Calu3 (cell line): ENCODE measurements at regions not wholly inside any gene's neighbourhood (a gene's known extent, or its start where the extent isn't known, plus 50 kb on each side); places are given as distances from the start of the nearest gene placed in this dataset.

Experiments used
- BruUV-seq: library from RNA; stranded (reverse); fragments of 400-500 nt; replicated peaks from 2 replicates; lab custom pipeline; 2021; lab: Mats Ljungman, UMichigan
- CTCF ChIA-PET: fragments of 300-600 bp; sonication (Branson Sonifier 250); formaldehyde crosslinking; loops from one replicate; lab custom pipeline; 2022; ENCODE audit warnings: antibody characterized with exemption; lab: Charles Lee
- DNase-seq: peaks from one replicate; pipeline ENCODE4 v3.0.0; 2022
- H3K27ac Mint-ChIP-seq: one replicate; pipeline ENCODE4 v1.8.0; 2022; ENCODE audit warnings: mixed read lengths; ENCODE audit not compliant: unreplicated experiment
- H3K27me3 Mint-ChIP-seq: one replicate; pipeline ENCODE4 v1.8.0; 2022; ENCODE audit warnings: mixed read lengths; ENCODE audit not compliant: unreplicated experiment
- H3K36me3 Mint-ChIP-seq: one replicate; pipeline ENCODE4 v1.8.0; 2022; ENCODE audit warnings: mild to moderate bottlenecking, moderate library complexity, mixed read lengths; ENCODE audit not compliant: insufficient read depth, unreplicated experiment
- H3K4me1 Mint-ChIP-seq: one replicate; pipeline ENCODE4 v1.8.0; 2022; ENCODE audit warnings: mild to moderate bottlenecking, low read depth, mixed read lengths; ENCODE audit not compliant: unreplicated experiment
- H3K4me3 Mint-ChIP-seq: one replicate; pipeline ENCODE4 v1.8.0; 2022; ENCODE audit warnings: mild to moderate bottlenecking, low read depth, moderate library complexity, mixed read lengths; ENCODE audit not compliant: unreplicated experiment
- H3K9me3 Mint-ChIP-seq: one replicate; pipeline ENCODE4 v1.8.0; 2022; ENCODE audit warnings: low read depth, mixed read lengths; ENCODE audit not compliant: unreplicated experiment
- intact Hi-C: fragments of 100-400 bp; cut with micrococcal nuclease; formaldehyde crosslinking; loops from one replicate; pipeline ENCODE4 v1.10.0; 2022; ENCODE audit not compliant: unreplicated experiment
- TF ChIP-seq, protein P1 (sequence below): fragments of 200-600 bp; IDR thresholded peaks from one replicate; pipeline ENCODE4 v1.8.0; 2022; ENCODE audit warnings: antibody characterized with exemption; ENCODE audit not compliant: unreplicated experiment

DNA sequence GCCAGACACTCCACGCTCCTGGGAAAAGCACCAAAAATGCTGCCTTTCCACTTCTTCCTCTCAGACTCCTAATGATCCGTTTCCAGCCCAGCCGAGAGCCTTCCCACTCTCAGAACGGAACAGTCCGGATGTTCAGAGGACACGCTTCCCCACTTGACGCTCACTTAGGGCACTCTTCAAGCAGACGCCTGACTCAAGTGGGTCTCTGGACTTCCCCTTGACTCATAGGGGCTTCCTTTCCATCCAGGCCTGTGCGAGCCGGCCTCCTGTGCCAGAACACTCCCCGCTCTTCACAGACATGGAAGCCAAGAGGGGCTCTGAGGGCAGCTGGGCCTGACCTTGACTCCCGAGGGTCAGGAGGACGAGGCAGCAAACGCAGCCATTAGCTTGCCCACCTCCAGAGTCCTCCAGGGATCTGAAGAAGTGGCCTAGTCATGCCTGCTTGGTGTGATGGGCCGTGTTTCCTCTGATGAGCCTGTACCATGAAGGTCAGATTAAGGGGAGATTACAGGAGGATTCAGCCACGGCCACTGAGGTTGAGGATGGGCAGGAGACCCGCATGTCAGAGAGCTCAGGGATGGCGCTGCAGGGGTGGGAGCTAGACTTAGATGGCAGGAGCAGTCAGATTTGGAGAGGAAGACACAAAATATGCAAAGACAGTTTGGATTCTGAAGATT lies 114.7 kb upstream of the TLE3 start:
- CTCF ChIA-PET: no interaction called here
- TF ChIP-seq, protein P1, sequence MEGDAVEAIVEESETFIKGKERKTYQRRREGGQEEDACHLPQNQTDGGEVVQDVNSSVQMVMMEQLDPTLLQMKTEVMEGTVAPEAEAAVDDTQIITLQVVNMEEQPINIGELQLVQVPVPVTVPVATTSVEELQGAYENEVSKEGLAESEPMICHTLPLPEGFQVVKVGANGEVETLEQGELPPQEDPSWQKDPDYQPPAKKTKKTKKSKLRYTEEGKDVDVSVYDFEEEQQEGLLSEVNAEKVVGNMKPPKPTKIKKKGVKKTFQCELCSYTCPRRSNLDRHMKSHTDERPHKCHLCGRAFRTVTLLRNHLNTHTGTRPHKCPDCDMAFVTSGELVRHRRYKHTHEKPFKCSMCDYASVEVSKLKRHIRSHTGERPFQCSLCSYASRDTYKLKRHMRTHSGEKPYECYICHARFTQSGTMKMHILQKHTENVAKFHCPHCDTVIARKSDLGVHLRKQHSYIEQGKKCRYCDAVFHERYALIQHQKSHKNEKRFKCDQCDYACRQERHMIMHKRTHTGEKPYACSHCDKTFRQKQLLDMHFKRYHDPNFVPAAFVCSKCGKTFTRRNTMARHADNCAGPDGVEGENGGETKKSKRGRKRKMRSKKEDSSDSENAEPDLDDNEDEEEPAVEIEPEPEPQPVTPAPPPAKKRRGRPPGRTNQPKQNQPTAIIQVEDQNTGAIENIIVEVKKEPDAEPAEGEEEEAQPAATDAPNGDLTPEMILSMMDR: no peak
- Mint-ChIP-seq H3K36me3 (no peaks in the 10 kb centered on the region), H3K27me3 (peaks cover 63% of the 10 kb centered on the region), H3K9me3 (peaks cover 3% of the 10 kb centered on the region), H3K4me3 (no peak overlapping the region), H3K4me1 (no peaks in the 10 kb centered on the region), H3K27ac (no peak overlapping the region)
- intact Hi-C loops: no loop called here
- DNase-seq: no peak
- no TSS peak for BruUV-seq

DNA sequence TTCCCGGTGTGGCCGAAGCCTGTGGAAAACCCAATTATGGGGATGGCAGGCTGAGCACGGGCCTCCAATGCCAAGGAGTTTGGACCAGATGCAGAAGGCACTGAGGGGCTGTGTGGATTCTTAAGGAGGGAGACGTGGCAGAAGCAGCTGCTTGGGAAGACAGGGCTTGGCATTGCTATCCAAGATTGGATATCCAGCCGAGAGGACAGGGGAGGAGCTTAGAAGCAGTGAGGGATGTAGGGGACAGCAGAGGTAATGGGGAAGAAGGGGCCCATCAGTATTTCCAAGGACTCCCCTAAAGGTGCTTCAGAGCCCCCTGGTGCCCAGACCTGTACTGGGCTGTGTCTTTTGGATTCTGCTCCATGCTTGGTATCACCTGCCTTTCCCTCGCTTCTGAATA lies 112.8 kb upstream of the TLE3 start:
- CTCF ChIA-PET: interaction anchor here (0.7 to 1.6 kb wide), 2 partner anchors 11 to 297 kb away, joined by 3 to 4 read pairs; no protein-coding TSS in a partner anchor
- intact Hi-C loops: no loop called here
- Mint-ChIP-seq H3K36me3 (no peaks in the 10 kb centered on the region), H3K4me3 (no peak overlapping the region), H3K27ac (no peak overlapping the region), H3K27me3 (peaks cover 79% of the 10 kb centered on the region), H3K4me1 (no peaks in the 10 kb centered on the region), H3K9me3 (peaks cover 3% of the 10 kb centered on the region)
- no peak for DNase-seq
- no TSS peak for BruUV-seq
- TF ChIP-seq, protein P1: no peak

DNA sequence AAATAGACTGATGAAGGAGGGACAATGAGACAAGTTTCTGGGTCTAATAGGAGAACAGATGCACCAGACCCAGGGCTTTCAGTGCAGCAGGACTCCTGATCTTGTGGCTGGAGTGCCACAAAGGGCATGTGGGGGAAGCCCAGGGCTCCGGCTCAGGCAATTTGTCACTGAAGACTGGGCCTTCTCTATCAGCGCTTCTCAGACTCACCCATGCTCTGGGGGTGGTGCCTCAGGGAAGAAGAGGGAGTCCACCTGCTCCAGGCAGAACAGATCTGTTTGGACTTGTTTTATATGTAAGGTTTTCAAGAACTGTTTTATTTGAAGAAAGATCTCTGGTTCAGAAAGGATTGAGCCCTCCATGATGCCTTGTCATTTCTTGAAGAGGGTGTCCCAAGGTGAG lies 112.4 kb upstream of the TLE3 start:
- Mint-ChIP-seq H3K27ac (no peak overlapping the region), H3K36me3 (no peaks in the 10 kb centered on the region), H3K9me3 (peaks cover 3% of the 10 kb centered on the region), H3K27me3 (peaks cover 83% of the 10 kb centered on the region), H3K4me1 (no peaks in the 10 kb centered on the region), H3K4me3 (no peak overlapping the region)
- CTCF ChIA-PET: no interaction called here
- no peak for DNase-seq
- BruUV-seq: no TSS peak
- TF ChIP-seq, protein P1: no peak
- intact Hi-C loops: no loop called here

DNA sequence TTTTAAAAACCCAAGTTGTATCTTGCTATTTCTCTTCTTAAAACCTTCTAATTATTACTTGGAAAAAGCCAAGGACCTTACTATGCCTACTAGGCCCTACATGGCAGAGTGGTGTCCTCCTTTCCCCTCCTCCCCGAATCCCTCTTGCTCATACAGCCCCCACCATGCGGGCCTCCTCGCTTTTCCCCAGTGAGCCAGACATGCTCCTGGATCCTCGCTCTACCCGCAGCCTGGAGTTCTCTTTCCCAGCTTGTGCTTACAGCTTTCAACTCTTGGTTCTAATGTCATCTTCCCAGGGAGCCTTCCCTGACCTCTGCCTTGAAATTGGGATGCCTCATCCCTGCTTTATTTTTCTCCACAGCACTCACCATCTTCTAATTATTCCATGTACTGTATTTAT lies 111.8 kb upstream of the TLE3 start:
- Mint-ChIP-seq H3K27me3 (peaks cover 89% of the 10 kb centered on the region), H3K9me3 (peaks cover 3% of the 10 kb centered on the region), H3K4me1 (no peaks in the 10 kb centered on the region), H3K27ac (no peak overlapping the region), H3K36me3 (no peaks in the 10 kb centered on the region), H3K4me3 (no peak overlapping the region)
- intact Hi-C loops: no loop called here
- DNase-seq: no peak
- CTCF ChIA-PET: no interaction called here
- BruUV-seq: no TSS peak
- TF ChIP-seq, protein P1: no peak
